OCI-LY3 (cell line): ENCODE measurements at regions not wholly inside any gene's neighbourhood (a gene's known extent, or its start where the extent isn't known, plus 50 kb on each side); places are given as distances from the start of the nearest gene placed in this dataset.

Experiments used
- H2AFZ ChIP-seq: fragments of 200-600, 300-600 bp; shearing (Covaris generic); 2 replicates; pipeline ENCODE4 v1.6.0; 2014; ENCODE audit warnings: antibody characterized with exemption, low read depth, low read length
- H3K27ac ChIP-seq: fragments of 200-600, 300-600 bp; sonication (generic); 2 replicates; pipeline ENCODE4 v1.5.1; 2014; ENCODE audit warnings: mild to moderate bottlenecking, low read length, moderate library complexity, mixed read lengths
- H3K27me3 ChIP-seq: fragments of 200-600, 300-600 bp; sonication (generic); 2 replicates; pipeline ENCODE4 v1.6.1; 2014; ENCODE audit warnings: low read depth, low read length, mixed read lengths
- H3K36me3 ChIP-seq: fragments of 200-600, 300-600 bp; sonication (generic); replicated peaks from 2 replicates; pipeline ENCODE3; 2014; ENCODE audit warnings: low read depth, low read length, mixed read lengths
- H3K4me1 ChIP-seq: fragments of 300-600, 200-600 bp; sonication (generic); 2 replicates; pipeline ENCODE4 v1.6.1; 2014; ENCODE audit warnings: low read length, mixed read lengths
- H3K4me2 ChIP-seq: fragments of 200-600, 300-600 bp; sonication (generic); 2 replicates; pipeline ENCODE4 v1.6.1; 2014; ENCODE audit warnings: low read length, mixed read lengths
- H3K4me3 ChIP-seq: fragments of 300-600, 200-600 bp; sonication (generic); 2 replicates; pipeline ENCODE4 v1.5.1; 2014; ENCODE audit warnings: antibody characterized with exemption, mild to moderate bottlenecking, low read length, moderate library complexity
- H3K79me2 ChIP-seq: fragments of 300-600, 200-600 bp; shearing (Covaris generic); 2 replicates; pipeline ENCODE4 v1.6.1; 2014; ENCODE audit warnings: mild to moderate bottlenecking, low read length, mixed read lengths
- H3K9ac ChIP-seq: fragments of 300-600, 200-600 bp; shearing (Covaris generic); 2 replicates; pipeline ENCODE4 v1.6.0; 2014; ENCODE audit warnings: mild to moderate bottlenecking, low read length, moderate library complexity
- H3K9me3 ChIP-seq: fragments of 200-600, 300-600 bp; shearing (Covaris generic); 2 replicates; pipeline ENCODE4 v1.6.1; 2014; ENCODE audit warnings: low read length, mixed read lengths; ENCODE audit not compliant: insufficient read depth
- H4K20me1 ChIP-seq: fragments of 200-600, 300-600 bp; sonication (generic); 2 replicates; pipeline ENCODE4 v1.6.1; 2016; ENCODE audit warnings: low read length, mixed read lengths; ENCODE audit not compliant: insufficient read depth
- EZH2phosphoT487 ChIP-seq: fragments of 200-600 bp; shearing (Covaris generic); IDR thresholded peaks from 2 replicates; pipeline ENCODE4 v1.6.1; 2018; ENCODE audit warnings: antibody characterized with exemption, mixed run types, low read depth
- TF ChIP-seq, protein P1 (sequence below): fragments of 200-600, 300-600 bp; sonication (generic); IDR thresholded peaks from 2 replicates; pipeline ENCODE4 v1.5.1; 2014; ENCODE audit warnings: antibody characterized with exemption, low read length, low read depth

DNA sequence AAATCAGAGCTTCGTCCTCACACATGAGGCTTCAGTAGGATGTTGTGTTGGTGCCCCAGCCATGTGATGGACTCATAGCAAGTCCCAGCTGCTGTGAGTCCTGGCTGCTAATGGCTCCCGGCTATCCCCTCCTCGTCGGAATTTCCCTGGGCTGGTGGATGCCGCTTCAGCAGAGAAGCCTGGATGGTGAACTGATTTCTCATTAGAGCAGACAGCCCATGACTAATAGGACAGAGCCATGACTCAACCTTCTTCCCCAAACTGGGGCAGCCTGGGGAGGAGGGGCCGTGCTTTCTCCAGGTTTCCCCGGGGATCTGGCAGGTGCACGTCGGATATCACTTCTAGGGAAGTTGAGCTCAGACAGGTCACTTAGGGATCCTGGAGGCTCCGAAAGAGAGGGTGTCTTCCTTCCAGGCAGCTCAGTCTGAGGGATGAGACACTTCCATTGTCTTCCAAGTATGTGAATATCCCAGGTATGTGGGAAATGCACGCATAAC lies 112.7 kb downstream of the ASMT start:
- TF ChIP-seq, protein P1, sequence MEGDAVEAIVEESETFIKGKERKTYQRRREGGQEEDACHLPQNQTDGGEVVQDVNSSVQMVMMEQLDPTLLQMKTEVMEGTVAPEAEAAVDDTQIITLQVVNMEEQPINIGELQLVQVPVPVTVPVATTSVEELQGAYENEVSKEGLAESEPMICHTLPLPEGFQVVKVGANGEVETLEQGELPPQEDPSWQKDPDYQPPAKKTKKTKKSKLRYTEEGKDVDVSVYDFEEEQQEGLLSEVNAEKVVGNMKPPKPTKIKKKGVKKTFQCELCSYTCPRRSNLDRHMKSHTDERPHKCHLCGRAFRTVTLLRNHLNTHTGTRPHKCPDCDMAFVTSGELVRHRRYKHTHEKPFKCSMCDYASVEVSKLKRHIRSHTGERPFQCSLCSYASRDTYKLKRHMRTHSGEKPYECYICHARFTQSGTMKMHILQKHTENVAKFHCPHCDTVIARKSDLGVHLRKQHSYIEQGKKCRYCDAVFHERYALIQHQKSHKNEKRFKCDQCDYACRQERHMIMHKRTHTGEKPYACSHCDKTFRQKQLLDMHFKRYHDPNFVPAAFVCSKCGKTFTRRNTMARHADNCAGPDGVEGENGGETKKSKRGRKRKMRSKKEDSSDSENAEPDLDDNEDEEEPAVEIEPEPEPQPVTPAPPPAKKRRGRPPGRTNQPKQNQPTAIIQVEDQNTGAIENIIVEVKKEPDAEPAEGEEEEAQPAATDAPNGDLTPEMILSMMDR = no peak
- TF ChIP-seq EZH2phosphoT487 = no peak
- no peak overlapping the region for H2AFZ ChIP-seq
- no peaks in the 10 kb centered on the region for H4K20me1 ChIP-seq
- no peaks in the 10 kb centered on the region for H3K27me3 ChIP-seq
- H3K9ac ChIP-seq = no peak overlapping the region
- no peaks in the 10 kb centered on the region for H3K9me3 ChIP-seq
- no peak overlapping the region for H3K4me3 ChIP-seq
- no peak overlapping the region for H3K4me2 ChIP-seq
- H3K27ac ChIP-seq = no peak overlapping the region
- no peaks in the 10 kb centered on the region for H3K4me1 ChIP-seq
- H3K79me2 ChIP-seq = no peaks in the 10 kb centered on the region
- peaks cover 7% of the 10 kb centered on the region for H3K36me3 ChIP-seq

DNA sequence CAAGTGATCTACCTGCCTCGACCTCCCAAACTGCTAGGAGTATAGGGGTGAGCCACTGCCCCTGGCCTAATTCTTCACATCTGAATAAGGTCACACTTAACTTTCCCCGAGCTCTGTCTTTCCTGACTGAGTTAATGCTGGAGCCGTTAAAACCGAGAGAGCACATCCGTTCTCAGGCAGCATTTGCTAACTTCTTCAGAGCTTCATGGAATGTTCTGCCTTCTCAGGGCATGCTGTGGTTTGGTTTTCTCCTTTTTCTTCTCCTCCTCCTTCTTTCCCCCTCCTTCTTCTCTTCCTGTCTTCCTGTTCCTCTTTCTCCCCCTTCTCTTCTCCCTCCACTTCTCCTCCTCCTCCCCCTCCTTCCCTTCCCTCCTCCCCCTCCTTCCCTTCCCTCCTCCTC lies 119.9 kb downstream of the ASMT start:
- Histone ChIP-seq H3K9ac (no peak overlapping the region), H3K4me1 (no peaks in the 10 kb centered on the region), H3K4me3 (no peak overlapping the region), H3K27me3 (no peaks in the 10 kb centered on the region), H3K9me3 (no peaks in the 10 kb centered on the region), H3K79me2 (no peaks in the 10 kb centered on the region), H3K36me3 (peaks cover 7% of the 10 kb centered on the region), H2AFZ (no peak overlapping the region), H3K4me2 (no peak overlapping the region), H3K27ac (no peak overlapping the region), H4K20me1 (no peaks in the 10 kb centered on the region)
- TF ChIP-seq, protein P1 = no peak
- TF ChIP-seq EZH2phosphoT487 = no peak

DNA sequence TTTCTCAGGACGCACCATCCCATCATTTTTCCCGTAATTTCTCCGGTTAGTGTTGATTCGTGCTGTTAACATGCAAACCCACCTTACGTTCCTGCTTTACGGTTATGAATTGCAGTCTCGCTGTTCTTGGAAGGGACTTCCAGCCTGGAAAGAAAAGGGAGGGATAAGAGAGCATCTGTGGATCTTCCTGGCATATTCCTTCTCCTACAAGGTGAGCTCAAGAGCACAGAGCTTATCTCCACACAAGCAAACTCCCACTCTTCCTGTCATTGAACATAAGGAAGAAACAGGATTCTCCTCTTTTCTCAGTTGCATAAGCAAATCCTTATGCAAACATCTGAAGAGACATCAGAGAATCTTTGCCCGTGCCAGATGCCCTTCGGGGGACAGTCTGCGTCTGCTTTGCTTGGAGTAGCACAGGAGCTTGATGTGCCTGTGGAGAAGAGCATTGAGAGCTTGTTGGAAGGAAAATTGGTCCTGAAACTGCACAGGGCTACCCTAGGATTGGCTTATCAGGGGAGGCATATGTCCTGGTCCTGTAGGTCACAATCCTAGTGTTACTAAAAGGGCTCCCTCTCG lies 127.0 kb downstream of the ASMT start:
- Histone ChIP-seq H3K27me3 (no peaks in the 10 kb centered on the region), H3K27ac (no peak overlapping the region), H3K9me3 (peaks cover 15% of the 10 kb centered on the region; the same call in 1 of the 2 replicates), H3K36me3 (peaks cover 43% of the 10 kb centered on the region), H3K4me3 (no peak overlapping the region), H3K79me2 (no peaks in the 10 kb centered on the region), H2AFZ (no peak overlapping the region), H4K20me1 (no peaks in the 10 kb centered on the region), H3K9ac (no peak overlapping the region), H3K4me2 (no peak overlapping the region), H3K4me1 (no peaks in the 10 kb centered on the region)
- TF ChIP-seq EZH2phosphoT487 = no peak
- TF ChIP-seq, protein P1 = no peak

DNA sequence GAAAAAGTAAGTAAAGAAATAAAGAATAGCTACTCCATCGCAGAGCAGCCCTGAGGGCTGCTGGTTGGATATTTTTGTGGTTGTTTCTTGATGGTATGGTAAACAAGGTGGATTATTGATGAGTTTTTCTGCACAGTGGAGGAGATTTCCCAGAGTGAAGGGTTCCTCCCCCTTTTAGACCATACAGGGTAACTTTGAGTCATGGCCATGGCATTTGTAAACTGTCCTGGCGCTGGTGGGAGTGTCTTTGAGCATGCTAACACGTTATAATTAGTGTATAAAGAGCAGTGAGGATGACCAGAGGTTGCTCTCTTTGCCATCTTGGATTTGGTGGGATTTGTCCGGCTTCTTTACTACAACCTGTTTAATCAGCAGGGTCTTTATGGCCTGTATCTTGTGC lies 128.2 kb downstream of the ASMT start:
- Histone ChIP-seq H3K27me3 (no peaks in the 10 kb centered on the region), H3K4me3 (no peak overlapping the region), H3K36me3 (peaks cover 47% of the 10 kb centered on the region), H4K20me1 (no peaks in the 10 kb centered on the region), H3K27ac (no peak overlapping the region), H3K4me2 (no peak overlapping the region), H3K4me1 (no peaks in the 10 kb centered on the region), H3K9me3 (peaks cover 15% of the 10 kb centered on the region; the same call in 1 of the 2 replicates), H3K79me2 (no peaks in the 10 kb centered on the region), H3K9ac (no peak overlapping the region), H2AFZ (no peak overlapping the region)
- TF ChIP-seq, protein P1 = no peak
- no peak for TF ChIP-seq EZH2phosphoT487
